GM19351 (cell line): ENCODE measurements at regions not wholly inside any gene's neighbourhood (a gene's known extent, or its start where the extent isn't known, plus 50 kb on each side); places are given as distances from the start of the nearest gene placed in this dataset.

Experiments
- ATAC-seq: cut with Tn5 transposase; IDR thresholded peaks from one replicate; pipeline ENCODE4 v1.9.1; 2021; ENCODE audit warnings: mild to moderate bottlenecking, moderate library complexity; ENCODE audit not compliant: unreplicated experiment

GRCh38 chr2:103942199-103942598 is 911.7 kb upstream of the POU3F3 start:
- no peak for ATAC-seq

DNA sequence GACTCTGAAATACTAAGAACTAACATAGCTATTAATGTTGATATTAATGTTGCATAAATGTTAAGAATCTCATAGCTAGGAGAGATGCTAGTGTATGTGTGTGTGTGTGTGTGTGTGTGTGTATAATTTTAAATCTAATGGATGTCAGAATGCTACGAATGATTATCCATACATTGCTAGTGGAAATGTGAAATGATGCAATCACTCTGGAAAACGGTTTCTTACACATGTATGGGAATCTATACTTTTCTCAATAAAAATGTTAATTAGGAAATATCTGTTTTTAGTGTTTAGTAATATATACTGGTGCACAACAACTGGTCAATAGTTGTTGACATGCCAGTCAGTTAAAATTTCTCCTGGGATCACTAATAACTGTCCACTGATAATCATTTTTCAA is 908.8 kb upstream of the POU3F3 start:
- no peak for ATAC-seq

DNA sequence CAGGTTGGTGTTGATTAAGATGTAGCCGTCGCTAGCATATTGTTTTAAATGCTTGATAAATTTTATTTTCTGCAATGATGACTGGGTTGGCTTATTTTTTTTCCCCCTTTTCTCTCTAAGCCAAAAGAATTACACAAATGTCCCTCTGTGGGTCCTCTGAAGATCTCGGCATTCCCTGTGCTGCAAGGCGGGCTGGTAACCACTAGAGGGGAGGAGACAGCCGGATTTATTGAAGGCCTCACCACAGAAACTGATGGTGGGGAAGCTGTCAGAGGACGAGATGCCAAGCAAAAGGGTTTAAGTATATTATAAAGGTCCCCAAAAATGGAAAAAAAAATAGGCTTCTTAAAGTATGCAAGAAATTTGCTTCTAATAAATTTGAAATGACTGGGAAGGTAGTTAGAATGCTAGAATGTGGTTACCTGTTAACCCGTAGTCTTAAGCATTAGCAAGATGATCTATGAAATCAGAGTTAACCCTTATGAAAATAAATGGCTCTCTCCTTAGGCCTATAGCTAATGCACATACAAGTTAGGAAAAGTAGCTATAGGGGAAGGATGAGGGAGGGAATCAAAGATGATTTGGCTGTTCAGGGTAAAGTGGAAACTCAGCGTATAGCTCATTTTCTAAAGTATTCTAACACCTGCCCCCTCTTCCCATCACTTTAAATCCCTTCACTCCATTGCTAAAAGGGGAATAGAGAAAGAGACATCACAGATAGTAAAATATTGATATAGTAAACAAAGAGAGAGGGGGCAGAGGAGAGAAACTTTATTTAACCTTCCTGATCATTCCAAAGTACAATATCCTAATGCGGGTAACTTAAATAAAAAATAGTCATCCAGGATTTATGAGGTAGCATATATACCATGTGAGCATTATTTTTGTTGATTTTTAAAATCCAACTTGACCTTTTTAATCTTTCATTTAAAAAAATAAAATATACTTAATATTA is 894.5 kb upstream of the POU3F3 start:
- ATAC-seq, result peak; percentile 65

DNA sequence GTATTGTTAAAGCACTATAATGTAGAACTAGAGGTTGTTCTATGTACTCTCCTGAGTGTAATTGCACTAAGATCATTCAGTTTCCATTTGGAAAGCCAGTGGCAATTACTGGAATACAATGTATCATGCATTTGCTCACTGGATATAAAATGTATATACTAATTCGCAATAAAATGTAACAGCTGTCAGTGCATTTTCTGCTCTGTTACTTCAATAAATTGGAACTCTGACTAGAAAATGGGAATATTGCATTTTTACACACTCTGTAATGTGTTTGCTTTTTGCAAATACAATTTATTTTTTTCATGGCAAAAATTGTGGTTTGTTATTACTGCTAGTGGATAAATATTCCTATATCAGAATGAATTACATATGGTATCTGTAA is 893.8 kb upstream of the POU3F3 start:
- no peak for ATAC-seq

DNA sequence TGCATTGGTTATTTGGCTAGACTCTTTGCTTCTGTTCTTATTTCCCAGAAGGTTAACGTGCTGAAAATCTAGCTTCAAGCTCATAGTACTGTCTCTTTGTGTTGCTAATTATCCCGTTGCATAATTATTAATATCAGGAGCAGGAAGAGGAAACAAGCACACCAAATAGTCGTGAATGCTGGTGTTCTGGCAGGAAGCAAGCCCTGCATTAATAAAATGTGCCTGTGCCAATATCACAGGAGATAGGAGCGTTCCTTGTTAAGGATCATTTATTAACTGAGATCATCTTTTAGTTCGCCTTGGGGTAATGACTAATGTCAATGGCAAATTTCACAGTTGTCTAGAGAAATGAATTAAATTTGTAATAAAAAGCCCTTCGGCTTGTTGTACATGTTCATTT is 893.0 kb upstream of the POU3F3 start:
- no peak for ATAC-seq

GRCh38 chr2:103961862-103962261 is 892.1 kb upstream of the POU3F3 start:
- no peak for ATAC-seq

GRCh38 chr2:103962670-103963069 is 891.2 kb upstream of the POU3F3 start:
- no peak for ATAC-seq

DNA sequence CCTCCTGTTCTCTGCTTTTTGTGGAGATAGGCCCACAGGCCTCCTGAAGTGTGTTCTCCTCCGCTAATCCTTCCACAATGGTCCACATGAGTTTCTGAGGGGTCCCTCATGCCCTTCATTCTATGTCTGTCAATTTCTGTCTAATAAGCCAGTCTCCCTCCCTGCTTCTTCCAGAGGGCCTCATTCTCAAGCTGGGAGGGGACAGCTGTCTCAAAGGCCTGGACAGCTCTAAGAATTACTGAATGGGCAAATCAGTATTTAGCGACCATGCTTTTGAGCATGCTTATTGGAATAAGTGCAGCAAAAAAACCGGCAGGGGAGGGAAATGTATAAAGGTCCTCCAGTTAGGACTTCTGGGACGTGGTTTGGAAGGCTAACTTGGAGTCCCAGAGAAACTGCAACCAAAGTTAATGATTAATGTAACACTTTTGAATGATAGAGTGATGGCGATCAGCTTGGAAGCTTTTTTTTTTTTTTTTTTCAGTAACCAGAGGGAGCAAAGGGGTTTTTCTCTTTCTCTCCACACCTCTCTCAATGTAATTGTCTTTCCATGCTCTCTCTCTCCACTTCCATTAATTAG is 890.7 kb upstream of the POU3F3 start:
- ATAC-seq, result no peak

GRCh38 chr2:103977241-103977640 is 876.7 kb upstream of the POU3F3 start:
- no peak for ATAC-seq

- no peak for ATAC-seq
Measured at GRCh38 chr2:103977668-103978067, 876.2 kb upstream of the POU3F3 start.

DNA sequence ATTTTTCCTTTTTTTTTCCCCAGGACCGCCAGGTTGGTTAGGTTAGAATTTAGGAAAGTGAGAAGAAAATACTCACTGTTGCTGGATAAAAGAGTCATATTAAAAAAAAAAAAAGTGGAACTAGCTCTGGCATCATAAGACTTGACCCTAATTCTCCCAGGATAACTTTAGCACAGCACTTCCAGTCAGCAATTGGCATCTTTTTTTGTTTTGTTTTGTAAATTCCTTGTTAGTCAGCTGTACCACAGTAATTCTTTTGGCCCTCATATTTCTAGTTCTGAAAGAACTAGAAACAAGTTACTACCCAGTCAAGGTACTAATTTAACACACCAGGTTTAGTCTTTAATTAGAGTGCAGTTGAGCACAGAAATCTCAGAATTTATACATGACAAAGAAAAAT is 873.5 kb upstream of the POU3F3 start:
- no peak for ATAC-seq

GRCh38 chr2:103982691-103983090 is 871.2 kb upstream of the POU3F3 start:
- ATAC-seq, result no peak

GRCh38 chr2:103986001-103986400 is 867.9 kb upstream of the POU3F3 start:
- no peak for ATAC-seq

DNA sequence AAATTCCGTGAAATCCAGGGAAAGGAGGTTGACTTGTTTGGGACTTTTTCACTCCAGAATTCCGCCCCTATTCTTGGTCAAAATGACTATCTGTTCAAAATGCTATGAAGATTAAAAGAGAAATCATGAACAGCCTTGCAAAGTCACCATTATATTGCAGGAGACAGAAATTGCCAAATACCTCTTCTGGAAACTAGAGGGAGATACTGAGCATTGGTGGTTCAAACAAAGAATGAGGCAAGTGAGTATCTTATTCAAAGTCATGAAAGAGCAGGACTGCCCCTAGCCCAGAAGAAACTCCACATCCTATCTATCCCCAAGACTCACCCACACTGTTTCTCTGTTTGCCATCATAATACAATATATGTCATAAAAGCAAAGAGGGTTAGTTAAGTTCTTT is 862.3 kb upstream of the POU3F3 start:
- no peak for ATAC-seq

DNA sequence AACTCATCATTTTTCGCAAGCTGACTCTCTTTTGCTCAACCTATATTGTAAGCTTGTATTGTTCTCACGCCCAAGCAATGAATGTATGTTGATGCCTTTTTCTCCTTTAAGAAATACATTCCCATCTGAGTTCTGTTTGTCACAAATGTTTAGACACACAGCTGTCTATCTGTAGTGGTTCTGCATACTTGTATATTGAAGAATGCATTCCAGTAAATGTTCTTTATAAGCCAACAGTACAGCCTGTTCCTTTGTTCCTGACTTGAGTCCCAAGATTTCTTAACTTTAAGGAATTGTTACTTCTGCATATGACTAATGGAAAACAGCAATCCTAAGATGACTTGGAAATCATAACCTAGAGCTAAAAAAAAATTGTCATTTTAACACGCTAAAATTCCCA is 849.1 kb upstream of the POU3F3 start:
- no peak for ATAC-seq

DNA sequence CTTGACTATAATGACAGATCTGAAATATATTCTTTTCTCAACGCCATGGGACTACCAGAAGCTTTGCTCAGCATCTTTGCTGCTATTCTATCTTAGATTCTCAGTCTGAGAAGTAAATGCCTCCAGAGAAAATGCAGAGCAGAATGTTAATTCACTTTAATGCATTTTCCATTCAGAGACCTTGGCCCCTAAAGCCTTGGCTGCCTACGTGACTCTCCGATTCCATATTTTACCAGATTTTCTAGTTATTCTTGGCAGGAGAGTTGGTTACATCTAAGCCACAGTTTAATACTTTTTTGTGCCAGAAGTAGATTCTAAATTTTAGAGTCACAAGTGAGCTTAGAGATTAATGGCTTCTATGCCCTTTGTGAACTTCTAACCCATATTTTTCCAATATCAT is 837.1 kb upstream of the POU3F3 start:
- ATAC-seq, result no peak

DNA sequence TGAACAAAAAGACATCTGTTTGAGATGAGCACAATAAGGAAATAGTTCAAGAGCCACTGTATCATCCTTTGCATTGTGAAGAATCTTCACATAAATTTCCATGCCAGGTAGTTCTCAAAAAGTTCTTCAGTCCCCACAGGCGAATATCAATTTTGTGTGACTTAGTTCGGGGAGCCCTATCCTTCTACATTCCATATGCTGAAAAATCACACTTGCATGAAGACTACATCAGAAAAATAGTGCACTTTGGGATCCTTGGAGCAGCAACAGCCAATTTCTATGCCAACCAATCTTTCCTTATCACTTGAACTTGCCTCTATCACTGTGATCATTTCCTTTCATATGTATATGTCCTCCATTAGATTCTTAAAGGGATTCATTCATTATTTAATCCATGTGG is 830.6 kb upstream of the POU3F3 start:
- ATAC-seq, result no peak

DNA sequence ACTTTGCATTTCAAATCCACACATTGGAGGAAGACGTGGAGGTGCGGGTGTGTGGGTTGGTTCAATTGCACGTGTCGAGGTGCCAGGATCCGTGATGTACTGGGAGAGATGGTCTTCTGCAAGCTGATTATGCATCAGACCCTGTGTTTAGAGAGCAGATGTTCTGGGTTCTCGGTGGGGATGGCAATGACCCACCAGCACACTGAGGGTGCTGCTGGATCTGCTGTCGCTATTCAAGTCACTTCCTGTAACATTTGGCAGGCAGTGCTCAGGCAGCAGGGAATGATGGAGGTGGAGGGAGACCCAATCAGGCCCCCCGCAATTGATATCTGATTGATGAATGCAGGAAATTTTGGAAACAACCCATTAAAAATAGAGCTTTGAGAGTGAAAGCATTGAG is 830.1 kb upstream of the POU3F3 start:
- ATAC-seq, result no peak

- ATAC-seq, result no peak
Measured at GRCh38 chr2:104025295-104025694, 828.6 kb upstream of the POU3F3 start.

DNA sequence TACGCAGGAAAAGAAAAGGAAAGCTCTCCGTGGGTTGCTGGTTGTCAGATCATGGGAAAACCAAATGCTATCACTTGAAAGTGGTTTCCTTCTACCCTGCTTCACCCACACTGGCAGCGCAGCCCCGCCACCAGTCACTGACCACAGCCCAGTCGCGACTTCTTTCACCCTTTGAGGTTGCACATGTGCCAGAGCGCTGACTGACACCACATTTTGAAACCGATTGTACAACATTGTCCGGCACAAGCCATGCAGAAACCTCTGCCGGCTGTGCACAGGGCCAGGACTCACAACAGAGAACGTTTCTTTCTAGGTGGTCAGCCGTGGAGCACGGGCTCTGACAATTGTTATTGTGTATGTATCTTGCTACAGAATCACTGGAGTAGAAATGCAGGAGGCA is 827.2 kb upstream of the POU3F3 start:
- no peak for ATAC-seq

DNA sequence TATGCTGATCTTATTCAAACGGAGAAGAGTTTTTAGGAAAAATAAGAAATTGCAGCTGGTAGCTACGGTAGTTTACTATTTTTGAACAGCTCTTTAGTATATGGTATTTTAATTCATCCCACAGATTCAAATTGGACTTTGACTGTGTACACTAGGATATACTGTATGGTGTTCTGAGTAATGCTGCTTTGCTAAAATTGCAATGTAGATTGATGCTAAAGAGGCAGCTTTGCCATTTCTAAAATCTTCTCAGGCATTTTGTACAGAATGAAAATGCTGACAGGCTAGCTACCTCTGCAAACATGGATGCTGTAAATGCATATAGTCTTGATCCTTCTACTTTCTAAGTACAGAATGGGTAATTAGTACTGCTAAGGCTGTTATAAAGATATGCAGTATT is 826.6 kb upstream of the POU3F3 start:
- no peak for ATAC-seq

DNA sequence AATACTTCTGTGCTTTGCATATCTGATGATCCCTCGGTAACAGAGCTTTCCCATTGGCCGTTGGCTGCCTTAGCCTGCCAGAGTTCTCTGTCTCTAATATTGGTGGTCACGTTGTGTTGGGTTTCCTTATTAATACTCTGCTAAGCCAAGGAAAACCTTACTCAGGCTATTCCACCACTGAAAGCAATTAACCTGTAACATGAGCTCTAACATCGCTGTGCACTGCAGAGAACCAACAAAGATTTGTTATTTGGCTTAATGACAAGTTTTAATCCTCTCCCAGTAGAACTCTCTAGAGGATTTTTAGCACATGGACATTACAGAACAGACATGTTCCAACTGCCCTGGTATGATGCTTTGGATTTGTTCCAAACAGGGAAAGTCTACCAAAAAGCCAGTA is 825.9 kb upstream of the POU3F3 start:
- no peak for ATAC-seq

DNA sequence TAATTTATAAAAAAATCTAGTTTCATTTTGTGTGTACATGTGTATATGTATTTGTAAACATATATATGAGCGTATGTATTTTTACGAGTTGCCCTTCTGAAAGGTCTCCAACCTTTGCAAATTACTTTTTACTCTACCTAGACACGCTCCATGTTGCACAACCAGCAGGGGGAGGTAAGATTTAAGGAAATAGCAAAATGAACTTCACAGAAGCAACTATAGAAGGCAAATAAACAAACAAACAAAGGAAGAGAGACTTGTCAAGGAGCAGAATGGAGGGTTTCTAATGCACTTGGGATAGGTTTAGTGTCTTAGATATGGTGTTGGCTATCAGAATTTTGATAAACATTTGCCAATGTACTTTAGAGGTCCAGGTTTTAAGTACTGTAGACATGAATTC is 820.5 kb upstream of the POU3F3 start:
- ATAC-seq, result no peak
